GM23338 (cell line): ENCODE measurements at regions not wholly inside any gene's neighbourhood (a gene's known extent, or its start where the extent isn't known, plus 50 kb on each side); places are given as distances from the start of the nearest gene placed in this dataset.

Experiments used
- ATAC-seq: fragments of 200-7000 bp; cut with Tn5 transposase; 3 replicates; pipeline ENCODE4 v1.9.1; 2020
- DNase-seq: peaks from one replicate; pipeline ENCODE4 v3.0.0-alpha.2; 2015; ENCODE audit warnings: low spot score
- H2AFZ ChIP-seq: fragments of 200-600 bp; sonication (generic); 2 replicates; pipeline ENCODE4 v1.8.0; 2016; ENCODE audit warnings: antibody characterized with exemption, mild to moderate bottlenecking, moderate library complexity
- H3F3A ChIP-seq: fragments of 200-600 bp; sonication (generic); replicated peaks from 2 replicates; pipeline ENCODE4 v1.8.0; 2017; ENCODE audit warnings: antibody characterized with exemption, mixed run types, low read depth
- H3K27ac ChIP-seq: fragments of 200-600 bp; sonication (generic); 2 replicates; pipeline ENCODE4 v1.6.1; 2016; ENCODE audit warnings: low read depth
- H3K27me3 ChIP-seq: fragments of 200-600 bp; sonication (generic); 2 replicates; pipeline ENCODE4 v1.8.0; 2016; ENCODE audit warnings: mild to moderate bottlenecking, mixed run types, moderate library complexity; ENCODE audit not compliant: insufficient read depth
- H3K36me3 ChIP-seq: fragments of 200-600 bp; sonication (generic); 2 replicates; pipeline ENCODE4 v1.8.0; 2016; ENCODE audit warnings: mild to moderate bottlenecking; ENCODE audit not compliant: insufficient read depth
- H3K4me1 ChIP-seq: fragments of 200-600 bp; sonication (generic); 2 replicates; pipeline ENCODE4 v1.8.0; 2016; ENCODE audit warnings: mild to moderate bottlenecking, moderate library complexity; ENCODE audit not compliant: insufficient read depth
- H3K4me2 ChIP-seq: fragments of 200-600 bp; sonication (generic); 2 replicates; pipeline ENCODE4 v1.7.1; 2017; ENCODE audit warnings: mixed run types
- H3K4me3 ChIP-seq: fragments of 200-600 bp; sonication (generic); 2 replicates; pipeline ENCODE4 v1.6.1; 2016; ENCODE audit warnings: mixed run types
- H3K79me2 ChIP-seq: fragments of 200-600 bp; sonication (generic); replicated peaks from 2 replicates; pipeline ENCODE4 v1.8.0; 2017; ENCODE audit warnings: mild to moderate bottlenecking; ENCODE audit not compliant: insufficient read depth
- H3K9me2 ChIP-seq: fragments of 200-600 bp; sonication (generic); 2 replicates; pipeline ENCODE4 v1.8.0; 2017; ENCODE audit not compliant: insufficient read depth
- H4K20me1 ChIP-seq: fragments of 200-600 bp; sonication (generic); replicated peaks from 2 replicates; pipeline ENCODE4 v1.8.0; 2017; ENCODE audit warnings: mild to moderate bottlenecking; ENCODE audit not compliant: insufficient read depth
- H3K27ac Mint-ChIP-seq: 2 replicates; pipeline ENCODE4 v1.8.0; 2020; ENCODE audit warnings: inconsistent platforms, mild to moderate bottlenecking, moderate library complexity, mixed read lengths
- H3K27me3 Mint-ChIP-seq: 3 replicates; pipeline ENCODE4 v1.8.0; 2022; ENCODE audit warnings: low read depth, mild to moderate bottlenecking, moderate library complexity, mixed read lengths, inconsistent platforms; ENCODE audit not compliant: insufficient read depth, poor library complexity
- H3K36me3 Mint-ChIP-seq: 3 replicates; pipeline ENCODE4 v1.8.0; 2021; ENCODE audit warnings: low read depth, mild to moderate bottlenecking, inconsistent platforms, moderate library complexity, mixed read lengths
- H3K4me1 Mint-ChIP-seq: 3 replicates; pipeline ENCODE4 v1.8.0; 2020; ENCODE audit warnings: mild to moderate bottlenecking, inconsistent platforms, mixed read lengths
- H3K4me3 Mint-ChIP-seq: 3 replicates; pipeline ENCODE4 v1.8.0; 2021; ENCODE audit warnings: moderate library complexity, mild to moderate bottlenecking, inconsistent platforms, mixed read lengths
- H3K9me3 Mint-ChIP-seq: 3 replicates; pipeline ENCODE4 v1.8.0; 2020; ENCODE audit warnings: moderate library complexity, mild to moderate bottlenecking, inconsistent platforms, mixed read lengths
- CREB1 ChIP-seq: fragments of 250-450 bp; sonication (Bioruptor Pico); IDR thresholded peaks from 2 replicates; pipeline ENCODE4 v1.5.0; 2020; ENCODE audit warnings: low read depth, mild to moderate bottlenecking, moderate library complexity
- EZH2 ChIP-seq: fragments of 200-600 bp; sonication (generic); IDR thresholded peaks from one replicate; pipeline ENCODE4 v1.8.0; 2017; ENCODE audit warnings: antibody characterized with exemption, mild to moderate bottlenecking, low read depth; ENCODE audit not compliant: unreplicated experiment
- EZH2phosphoT487 ChIP-seq: fragments of 200-600 bp; sonication (generic); IDR thresholded peaks from one replicate; pipeline ENCODE4 v1.8.1; 2018; ENCODE audit warnings: antibody characterized with exemption; ENCODE audit not compliant: unreplicated experiment
- JUNB ChIP-seq: IDR thresholded peaks from one replicate; pipeline ENCODE4 v1.6.1; 2016; ENCODE audit warnings: antibody characterized with exemption; ENCODE audit not compliant: unreplicated experiment
- NANOG ChIP-seq: IDR thresholded peaks from 2 replicates; pipeline ENCODE4 v1.6.1; 2016; ENCODE audit warnings: antibody characterized with exemption, borderline replicate concordance
- ZNF114 ChIP-seq: fragments of 250-450 bp; sonication (Bioruptor Pico); IDR thresholded peaks from 2 replicates; pipeline ENCODE4 v1.5.0; 2020; ENCODE audit warnings: mild to moderate bottlenecking, moderate library complexity
- ZNF331 ChIP-seq: fragments of 250-450 bp; sonication (Bioruptor Pico); IDR thresholded peaks from 2 replicates; pipeline ENCODE4 v1.5.0; 2020; ENCODE audit warnings: low read depth, mild to moderate bottlenecking, moderate library complexity
- TF ChIP-seq, protein P1 (sequence below), 2 experiments: fragments of 200-600 bp in 1 of 2; sonication (generic) in 1 of 2; conservative IDR thresholded peaks; 2 replicates each; pipeline versions ENCODE4 v1.5.1 to v1.6.1; 2016 to 2017; ENCODE audit warnings: antibody characterized with exemption in 2 of 2, low read depth in 2 of 2, mild to moderate bottlenecking in 2 of 2, moderate library complexity in 1 of 2
- TF ChIP-seq, protein P2 (sequence below): fragments of 250-450 bp; sonication (Bioruptor Pico); IDR thresholded peaks from 2 replicates; pipeline ENCODE4 v1.5.0; 2020; ENCODE audit warnings: mild to moderate bottlenecking, moderate library complexity
- TF ChIP-seq, protein P3 (sequence below): IDR thresholded peaks from 2 replicates; pipeline ENCODE4 v1.6.1; 2016; ENCODE audit warnings: antibody characterized with exemption

DNA sequence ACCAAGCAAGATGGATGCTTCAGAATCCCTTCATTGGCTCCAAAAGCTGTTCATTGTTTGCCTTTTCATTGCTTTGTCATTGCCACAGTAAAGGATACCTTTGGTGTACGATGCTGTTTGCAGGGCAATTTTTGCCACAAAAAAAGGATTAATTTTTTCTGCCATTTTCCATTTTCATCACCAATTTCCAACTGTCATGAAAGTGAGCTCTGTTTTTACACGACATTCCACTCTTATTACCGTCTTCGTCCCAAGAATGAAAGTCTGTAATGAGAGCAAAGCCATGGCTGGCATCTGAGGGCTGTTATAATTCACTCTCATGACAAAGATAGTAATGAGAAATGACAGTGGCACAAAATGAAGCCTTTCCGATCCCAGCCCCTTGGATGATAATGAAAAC lies 272.7 kb upstream of the DCN start:
- Histone ChIP-seq H3K4me2 (no peak overlapping the region), H3K4me3 (no peak overlapping the region)
- TF ChIP-seq NANOG (no peak), EZH2phosphoT487 (no peak), ZNF331 (CRISPR knock-in tag) (no peak), JUNB (no peak), CREB1 (CRISPR knock-in tag) (no peak), EZH2 (no peak), ZNF114 (CRISPR knock-in tag) (no peak)
- TF ChIP-seq, protein P1, sequence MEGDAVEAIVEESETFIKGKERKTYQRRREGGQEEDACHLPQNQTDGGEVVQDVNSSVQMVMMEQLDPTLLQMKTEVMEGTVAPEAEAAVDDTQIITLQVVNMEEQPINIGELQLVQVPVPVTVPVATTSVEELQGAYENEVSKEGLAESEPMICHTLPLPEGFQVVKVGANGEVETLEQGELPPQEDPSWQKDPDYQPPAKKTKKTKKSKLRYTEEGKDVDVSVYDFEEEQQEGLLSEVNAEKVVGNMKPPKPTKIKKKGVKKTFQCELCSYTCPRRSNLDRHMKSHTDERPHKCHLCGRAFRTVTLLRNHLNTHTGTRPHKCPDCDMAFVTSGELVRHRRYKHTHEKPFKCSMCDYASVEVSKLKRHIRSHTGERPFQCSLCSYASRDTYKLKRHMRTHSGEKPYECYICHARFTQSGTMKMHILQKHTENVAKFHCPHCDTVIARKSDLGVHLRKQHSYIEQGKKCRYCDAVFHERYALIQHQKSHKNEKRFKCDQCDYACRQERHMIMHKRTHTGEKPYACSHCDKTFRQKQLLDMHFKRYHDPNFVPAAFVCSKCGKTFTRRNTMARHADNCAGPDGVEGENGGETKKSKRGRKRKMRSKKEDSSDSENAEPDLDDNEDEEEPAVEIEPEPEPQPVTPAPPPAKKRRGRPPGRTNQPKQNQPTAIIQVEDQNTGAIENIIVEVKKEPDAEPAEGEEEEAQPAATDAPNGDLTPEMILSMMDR (conservative IDR thresholded peaks at IDR 0.05; ENCODE audit: low read depth in 2 of 2) = no peak
- TF ChIP-seq, protein P2, sequence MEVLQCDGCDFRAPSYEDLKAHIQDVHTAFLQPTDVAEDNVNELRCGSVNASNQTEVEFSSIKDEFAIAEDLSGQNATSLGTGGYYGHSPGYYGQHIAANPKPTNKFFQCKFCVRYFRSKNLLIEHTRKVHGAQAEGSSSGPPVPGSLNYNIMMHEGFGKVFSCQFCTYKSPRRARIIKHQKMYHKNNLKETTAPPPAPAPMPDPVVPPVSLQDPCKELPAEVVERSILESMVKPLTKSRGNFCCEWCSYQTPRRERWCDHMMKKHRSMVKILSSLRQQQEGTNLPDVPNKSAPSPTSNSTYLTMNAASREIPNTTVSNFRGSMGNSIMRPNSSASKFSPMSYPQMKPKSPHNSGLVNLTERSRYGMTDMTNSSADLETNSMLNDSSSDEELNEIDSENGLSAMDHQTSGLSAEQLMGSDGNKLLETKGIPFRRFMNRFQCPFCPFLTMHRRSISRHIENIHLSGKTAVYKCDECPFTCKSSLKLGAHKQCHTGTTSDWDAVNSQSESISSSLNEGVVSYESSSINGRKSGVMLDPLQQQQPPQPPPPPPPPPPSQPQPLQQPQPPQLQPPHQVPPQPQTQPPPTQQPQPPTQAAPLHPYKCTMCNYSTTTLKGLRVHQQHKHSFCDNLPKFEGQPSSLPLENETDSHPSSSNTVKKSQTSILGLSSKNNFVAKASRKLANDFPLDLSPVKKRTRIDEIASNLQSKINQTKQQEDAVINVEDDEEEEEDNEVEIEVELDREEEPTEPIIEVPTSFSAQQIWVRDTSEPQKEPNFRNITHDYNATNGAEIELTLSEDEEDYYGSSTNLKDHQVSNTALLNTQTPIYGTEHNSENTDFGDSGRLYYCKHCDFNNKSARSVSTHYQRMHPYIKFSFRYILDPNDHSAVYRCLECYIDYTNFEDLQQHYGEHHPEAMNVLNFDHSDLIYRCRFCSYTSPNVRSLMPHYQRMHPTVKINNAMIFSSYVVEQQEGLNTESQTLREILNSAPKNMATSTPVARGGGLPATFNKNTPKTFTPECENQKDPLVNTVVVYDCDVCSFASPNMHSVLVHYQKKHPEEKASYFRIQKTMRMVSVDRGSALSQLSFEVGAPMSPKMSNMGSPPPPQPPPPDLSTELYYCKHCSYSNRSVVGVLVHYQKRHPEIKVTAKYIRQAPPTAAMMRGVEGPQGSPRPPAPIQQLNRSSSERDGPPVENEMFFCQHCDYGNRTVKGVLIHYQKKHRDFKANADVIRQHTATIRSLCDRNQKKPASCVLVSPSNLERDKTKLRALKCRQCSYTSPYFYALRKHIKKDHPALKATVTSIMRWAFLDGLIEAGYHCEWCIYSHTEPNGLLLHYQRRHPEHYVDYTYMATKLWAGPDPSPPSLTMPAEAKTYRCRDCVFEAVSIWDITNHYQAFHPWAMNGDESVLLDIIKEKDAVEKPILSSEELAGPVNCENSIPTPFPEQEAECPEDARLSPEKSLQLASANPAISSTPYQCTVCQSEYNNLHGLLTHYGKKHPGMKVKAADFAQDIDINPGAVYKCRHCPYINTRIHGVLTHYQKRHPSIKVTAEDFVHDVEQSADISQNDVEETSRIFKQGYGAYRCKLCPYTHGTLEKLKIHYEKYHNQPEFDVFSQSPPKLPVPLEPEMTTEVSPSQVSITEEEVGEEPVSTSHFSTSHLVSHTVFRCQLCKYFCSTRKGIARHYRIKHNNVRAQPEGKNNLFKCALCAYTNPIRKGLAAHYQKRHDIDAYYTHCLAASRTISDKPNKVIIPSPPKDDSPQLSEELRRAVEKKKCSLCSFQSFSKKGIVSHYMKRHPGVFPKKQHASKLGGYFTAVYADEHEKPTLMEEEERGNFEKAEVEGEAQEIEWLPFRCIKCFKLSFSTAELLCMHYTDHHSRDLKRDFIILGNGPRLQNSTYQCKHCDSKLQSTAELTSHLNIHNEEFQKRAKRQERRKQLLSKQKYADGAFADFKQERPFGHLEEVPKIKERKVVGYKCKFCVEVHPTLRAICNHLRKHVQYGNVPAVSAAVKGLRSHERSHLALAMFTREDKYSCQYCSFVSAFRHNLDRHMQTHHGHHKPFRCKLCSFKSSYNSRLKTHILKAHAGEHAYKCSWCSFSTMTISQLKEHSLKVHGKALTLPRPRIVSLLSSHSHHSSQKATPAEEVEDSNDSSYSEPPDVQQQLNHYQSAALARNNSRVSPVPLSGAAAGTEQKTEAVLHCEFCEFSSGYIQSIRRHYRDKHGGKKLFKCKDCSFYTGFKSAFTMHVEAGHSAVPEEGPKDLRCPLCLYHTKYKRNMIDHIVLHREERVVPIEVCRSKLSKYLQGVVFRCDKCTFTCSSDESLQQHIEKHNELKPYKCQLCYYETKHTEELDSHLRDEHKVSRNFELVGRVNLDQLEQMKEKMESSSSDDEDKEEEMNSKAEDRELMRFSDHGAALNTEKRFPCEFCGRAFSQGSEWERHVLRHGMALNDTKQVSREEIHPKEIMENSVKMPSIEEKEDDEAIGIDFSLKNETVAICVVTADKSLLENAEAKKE (CRISPR knock-in tag) = no peak
- TF ChIP-seq, protein P3, sequence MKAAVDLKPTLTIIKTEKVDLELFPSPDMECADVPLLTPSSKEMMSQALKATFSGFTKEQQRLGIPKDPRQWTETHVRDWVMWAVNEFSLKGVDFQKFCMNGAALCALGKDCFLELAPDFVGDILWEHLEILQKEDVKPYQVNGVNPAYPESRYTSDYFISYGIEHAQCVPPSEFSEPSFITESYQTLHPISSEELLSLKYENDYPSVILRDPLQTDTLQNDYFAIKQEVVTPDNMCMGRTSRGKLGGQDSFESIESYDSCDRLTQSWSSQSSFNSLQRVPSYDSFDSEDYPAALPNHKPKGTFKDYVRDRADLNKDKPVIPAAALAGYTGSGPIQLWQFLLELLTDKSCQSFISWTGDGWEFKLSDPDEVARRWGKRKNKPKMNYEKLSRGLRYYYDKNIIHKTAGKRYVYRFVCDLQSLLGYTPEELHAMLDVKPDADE = no peak

More for the DNA sequence above, 272.7 kb upstream of the DCN start:
- H3K79me2 ChIP-seq = no peaks in the 10 kb centered on the region
- no peaks in the 10 kb centered on the region for H3K36me3 ChIP-seq
- no peak overlapping the region for H3K27ac Mint-ChIP-seq
- H4K20me1 ChIP-seq = no peaks in the 10 kb centered on the region
- 0 out of 3 replicates have a peak, but pooled peaks cover 2% of the 10 kb centered on the region for H3K36me3 Mint-ChIP-seq
- ATAC-seq (no peak), DNase-seq (no peak)
- H3K27me3 Mint-ChIP-seq = peaks cover 2% of the 10 kb centered on the region
- no peaks in the 10 kb centered on the region for H3K27me3 ChIP-seq
- H2AFZ ChIP-seq = peak overlapping the region; percentile 28; the same call in 1 of the 2 replicates
- H3K4me3 Mint-ChIP-seq = no peak overlapping the region
- no peaks in the 10 kb centered on the region for H3K4me1 ChIP-seq
- no peak overlapping the region for H3K27ac ChIP-seq
- H3K9me3 Mint-ChIP-seq = peaks cover 5% of the 10 kb centered on the region; the same call in 2 of the 3 replicates
- no peaks in the 10 kb centered on the region for H3F3A ChIP-seq
- peaks cover 5% of the 10 kb centered on the region; the same call in 1 of the 2 replicates for H3K9me2 ChIP-seq
- no peaks in the 10 kb centered on the region for H3K4me1 Mint-ChIP-seq
